SK-N-SH (cell line): ENCODE measurements at regions not wholly inside any gene's neighbourhood (a gene's known extent, or its start where the extent isn't known, plus 50 kb on each side); places are given as distances from the start of the nearest gene placed in this dataset.

Experiments
- CTCF ChIA-PET: fragments of 300-600, 350-600 bp; formaldehyde crosslinking; extraction: SDS; loops from one replicate; lab custom pipeline; 2021; lab: Yijun Ruan, JAX
- POLR2A ChIA-PET: fragments of 350-600 bp; sonication (Branson Sonifier 250); formaldehyde crosslinking; extraction: SDS; loops from one replicate; lab custom pipeline; 2020; ENCODE audit warnings: antibody characterized with exemption, inconsistent platforms; lab: Yijun Ruan, JAX
- DNase-seq: peaks from one replicate; pipeline ENCODE4 v3.0.0; 2012
- H2AFZ ChIP-seq: fragments of 200-600 bp; sonication (generic); 2 replicates; pipeline ENCODE4 v1.8.1; 2016; ENCODE audit warnings: antibody characterized with exemption, mild to moderate bottlenecking, low read depth
- H3F3A ChIP-seq: fragments of 200-600 bp; sonication (generic); replicated peaks from 2 replicates; pipeline ENCODE3; 2016; ENCODE audit warnings: antibody characterized with exemption, mild to moderate bottlenecking; ENCODE audit not compliant: insufficient read depth
- H3K27ac ChIP-seq, 2 experiments: fragments of 200-500 bp in 1 of 2; fragments of 200-600 bp in 1 of 2; sonication (Bioruptor generic) in 1 of 2; sonication (generic), shearing (Covaris generic) in 1 of 2; 2 replicates each; pipeline versions ENCODE4 v1.5.1 to v1.6.1; 2014 to 2016; ENCODE audit warnings: low read depth in 2 of 2, inconsistent platforms in 1 of 2, low read length in 1 of 2, mild to moderate bottlenecking in 1 of 2, mixed read lengths in 1 of 2
- H3K27me3 ChIP-seq: fragments of 200-600 bp; sonication (generic), shearing (Covaris generic); 2 replicates; pipeline ENCODE4 v1.6.1; 2016; ENCODE audit warnings: mixed run types; ENCODE audit not compliant: insufficient read depth
- H3K36me3 ChIP-seq, 2 experiments: fragments of 200-500 bp in 1 of 2; fragments of 200-600 bp in 1 of 2; sonication (Bioruptor generic) in 1 of 2; sonication (generic) in 1 of 2; replicated peaks in 1 of 2; 2 replicates each; pipeline versions ENCODE3 to v1.5.1; 2014 to 2016; ENCODE audit warnings: low read length in 1 of 2, mild to moderate bottlenecking in 1 of 2; ENCODE audit not compliant: insufficient read depth in 2 of 2, control insufficient read depth in 1 of 2
- H3K4me1 ChIP-seq, 2 experiments: fragments of 200-500 bp in 1 of 2; fragments of 200-600 bp in 1 of 2; sonication (Bioruptor generic) in 1 of 2; sonication (generic), shearing (Covaris generic) in 1 of 2; 2 replicates each; pipeline versions ENCODE4 v1.5.1 to v1.6.1; 2014 to 2016; ENCODE audit warnings: low read depth in 1 of 2, low read length in 1 of 2, mixed run types in 1 of 2; ENCODE audit not compliant: insufficient read depth in 2 of 2, control insufficient read depth in 1 of 2
- H3K4me2 ChIP-seq: fragments of 200-600 bp; sonication (generic), shearing (Covaris generic); 2 replicates; pipeline ENCODE4 v1.6.1; 2017; ENCODE audit warnings: mixed run types
- H3K4me3 ChIP-seq, 2 experiments: fragments of 200-500 bp in 1 of 2; fragments of 200-600 bp in 1 of 2; sonication (Bioruptor generic) in 1 of 2; sonication (generic), shearing (Covaris generic) in 1 of 2; 2 replicates each; pipeline versions ENCODE4 v1.5.1 to v1.8.1; 2014 to 2016; ENCODE audit warnings: low read depth in 2 of 2, inconsistent platforms in 1 of 2, low read length in 1 of 2, mild to moderate bottlenecking in 1 of 2, mixed read lengths in 1 of 2, moderate library complexity in 1 of 2
- H3K79me2 ChIP-seq: fragments of 200-600 bp; sonication (generic); 2 replicates; pipeline ENCODE4 v1.8.1; 2017; ENCODE audit warnings: mild to moderate bottlenecking; ENCODE audit not compliant: insufficient read depth
- H3K9ac ChIP-seq: fragments of 200-600 bp; sonication (generic); 2 replicates; pipeline ENCODE4 v1.6.1; 2017; ENCODE audit warnings: mixed run types
- H3K9me2 ChIP-seq: fragments of 200-600 bp; sonication (generic); 2 replicates; pipeline ENCODE4 v1.6.1; 2017; ENCODE audit warnings: mixed run types
- H3K9me3 ChIP-seq: fragments of 200-600 bp; sonication (generic); 2 replicates; pipeline ENCODE4 v1.6.1; 2017; ENCODE audit warnings: mixed run types, mild to moderate bottlenecking, moderate library complexity
- H4K20me1 ChIP-seq: fragments of 200-600 bp; sonication (generic); 2 replicates; pipeline ENCODE4 v1.6.1; 2017; ENCODE audit warnings: mild to moderate bottlenecking, mixed run types; ENCODE audit not compliant: insufficient read depth
- CHD2 ChIP-seq: fragments of 150-350 bp; IDR thresholded peaks from 2 replicates; pipeline ENCODE4 v1.6.1; 2018; ENCODE audit warnings: low read length; ENCODE audit not compliant: partially characterized antibody
- CTCF ChIP-seq: fragments of 200-600 bp; sonication (generic); IDR thresholded peaks from 2 replicates; pipeline ENCODE4 v1.6.1; 2017; ENCODE audit warnings: antibody characterized with exemption, mild to moderate bottlenecking, moderate library complexity
- EP300 ChIP-seq, 2 experiments: IDR thresholded peaks; 2 replicates each; pipeline versions ENCODE4 v1.4.0 to v1.6.1; 2012; ENCODE audit warnings: borderline replicate concordance in 1 of 2, low read depth in 1 of 2, low read length in 1 of 2
- FOSL2 ChIP-seq: IDR thresholded peaks from 2 replicates; pipeline ENCODE4 v1.4.0; 2012; ENCODE audit warnings: low read depth, mild to moderate bottlenecking, moderate library complexity, borderline replicate concordance
- JUND ChIP-seq: IDR thresholded peaks from 2 replicates; pipeline ENCODE4 v1.4.0; 2012
- MEF2A ChIP-seq: IDR thresholded peaks from 2 replicates; pipeline ENCODE4 v1.4.0; 2012; ENCODE audit warnings: low read depth, borderline replicate concordance
- MXI1 ChIP-seq: IDR thresholded peaks from 2 replicates; pipeline ENCODE4 v1.6.1; 2012; ENCODE audit warnings: mild to moderate bottlenecking, low read depth, low read length, improper control_type of control experiment
- NRF1 ChIP-seq: IDR thresholded peaks from 2 replicates; pipeline ENCODE4 v1.6.1; 2012; ENCODE audit warnings: low read depth, mild to moderate bottlenecking, low read length
- REST ChIP-seq: IDR thresholded peaks from 2 replicates; pipeline ENCODE4 v1.6.1; 2012; ENCODE audit warnings: mild to moderate bottlenecking, low read depth, low read length, moderate library complexity
- RFX5 ChIP-seq: IDR thresholded peaks from 2 replicates; pipeline ENCODE4 v1.6.1; 2012; ENCODE audit warnings: mild to moderate bottlenecking, improper control_type of control experiment, low read length
- RXRA ChIP-seq: IDR thresholded peaks from 2 replicates; pipeline ENCODE4 v1.4.0; 2012; ENCODE audit warnings: low read depth, mild to moderate bottlenecking, borderline replicate concordance
- TAF1 ChIP-seq: IDR thresholded peaks from 2 replicates; pipeline ENCODE4 v1.6.1; 2012; ENCODE audit warnings: low read depth, mild to moderate bottlenecking, low read length, moderate library complexity, borderline replicate concordance
- TCF12 ChIP-seq: IDR thresholded peaks from 2 replicates; pipeline ENCODE4 v1.4.0; 2012
- WGBS: methylation state at CpG from one replicate; pipeline ENCODE4 v1.1.6; 2017; ENCODE audit warnings: low lambda C conversion rate; 5-methylcytosine and 5-hydroxymethylcytosine counted together
- TF ChIP-seq, protein P1 (sequence below): IDR thresholded peaks from 2 replicates; pipeline ENCODE4 v1.4.0; 2012; ENCODE audit warnings: low read depth, borderline replicate concordance
- TF ChIP-seq, protein P2 (sequence below): fragments of 150-350 bp; IDR thresholded peaks from 2 replicates; pipeline ENCODE4 v1.6.1; 2017; ENCODE audit warnings: antibody characterized with exemption, low read length, low read depth, borderline replicate concordance

DNA sequence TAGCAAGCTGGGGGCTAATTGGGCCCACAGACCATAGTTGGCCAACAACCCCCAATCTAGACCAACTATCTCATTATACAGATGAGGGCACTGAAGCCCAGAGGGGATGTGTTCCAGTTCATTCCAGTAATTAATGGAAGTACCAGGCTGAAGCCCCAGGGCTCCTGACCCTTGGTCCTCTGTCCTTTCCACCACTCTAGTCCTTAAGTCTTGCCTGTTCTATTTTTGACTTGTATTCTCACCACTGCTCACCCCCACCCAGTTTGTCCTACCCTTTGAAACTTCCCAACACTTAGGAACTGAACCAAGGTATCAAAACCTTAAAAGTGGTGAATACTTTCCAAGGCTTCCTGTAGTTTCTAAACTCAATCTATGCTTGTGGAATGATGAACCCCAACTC, 407.4 kb downstream of the ENC1 start:
- H3K9me3 ChIP-seq, result no peaks in the 10 kb centered on the region
- DNase-seq, result no peak
- H3K27me3 ChIP-seq, result no peaks in the 10 kb centered on the region
- ChIA-PET CTCF (no interaction called here), POLR2A (no interaction called here)
- H3F3A ChIP-seq, result peaks cover 14% of the 10 kb centered on the region
- no peak for TF ChIP-seq RXRA
- TF ChIP-seq, protein P1, sequence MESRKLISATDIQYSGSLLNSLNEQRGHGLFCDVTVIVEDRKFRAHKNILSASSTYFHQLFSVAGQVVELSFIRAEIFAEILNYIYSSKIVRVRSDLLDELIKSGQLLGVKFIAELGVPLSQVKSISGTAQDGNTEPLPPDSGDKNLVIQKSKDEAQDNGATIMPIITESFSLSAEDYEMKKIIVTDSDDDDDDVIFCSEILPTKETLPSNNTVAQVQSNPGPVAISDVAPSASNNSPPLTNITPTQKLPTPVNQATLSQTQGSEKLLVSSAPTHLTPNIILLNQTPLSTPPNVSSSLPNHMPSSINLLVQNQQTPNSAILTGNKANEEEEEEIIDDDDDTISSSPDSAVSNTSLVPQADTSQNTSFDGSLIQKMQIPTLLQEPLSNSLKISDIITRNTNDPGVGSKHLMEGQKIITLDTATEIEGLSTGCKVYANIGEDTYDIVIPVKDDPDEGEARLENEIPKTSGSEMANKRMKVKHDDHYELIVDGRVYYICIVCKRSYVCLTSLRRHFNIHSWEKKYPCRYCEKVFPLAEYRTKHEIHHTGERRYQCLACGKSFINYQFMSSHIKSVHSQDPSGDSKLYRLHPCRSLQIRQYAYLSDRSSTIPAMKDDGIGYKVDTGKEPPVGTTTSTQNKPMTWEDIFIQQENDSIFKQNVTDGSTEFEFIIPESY, result no peak
- TF ChIP-seq RFX5, result no peak
- no peak for TF ChIP-seq EP300 (IDR thresholded peaks at IDR 0.05; ENCODE audit: borderline replicate concordance in 1 of 2, low read depth in 1 of 2, low read length in 1 of 2)
- TF ChIP-seq CTCF, result no peak
- no peak for TF ChIP-seq TAF1
- TF ChIP-seq JUND, result no peak
- no peak for TF ChIP-seq REST
- no peak for TF ChIP-seq TCF12
- TF ChIP-seq NRF1, result no peak
- no peak overlapping the region for H3K4me3 ChIP-seq
- peaks cover 0 to 16% of the 10 kb centered on the region in 2 experiments; a peak in 2 of 4 replicates for H3K4me1 ChIP-seq
- H2AFZ ChIP-seq, result no peak overlapping the region
- no peaks in the 10 kb centered on the region for H3K36me3 ChIP-seq
- peak overlapping the region; percentile 12; the same call in 1 of the 2 replicates for H3K4me2 ChIP-seq
- no peak overlapping the region for H3K9ac ChIP-seq
- H3K79me2 ChIP-seq, result no peaks in the 10 kb centered on the region
- H4K20me1 ChIP-seq, result no peaks in the 10 kb centered on the region
- no peaks in the 10 kb centered on the region for H3K9me2 ChIP-seq
- peak overlapping the region in 1 of 2 experiments; percentile 79; a peak in 2 of 4 replicates for H3K27ac ChIP-seq

- POLR2A ChIA-PET, result no interaction called here
- 90% methylated on average over 2 of the region's 2 CpGs for WGBS
- Histone ChIP-seq H3F3A (peaks cover 14% of the 10 kb centered on the region), H3K27ac (peak overlapping the region in 1 of 2 experiments; percentile 79; a peak in 2 of 4 replicates), H3K79me2 (no peaks in the 10 kb centered on the region), H3K4me2 (peak overlapping the region; percentile 12; the same call in 1 of the 2 replicates), H3K36me3 (no peaks in the 10 kb centered on the region), H3K9ac (no peak overlapping the region), H3K4me3 (no peak overlapping the region), H3K27me3 (no peaks in the 10 kb centered on the region), H3K9me2 (no peaks in the 10 kb centered on the region), H2AFZ (no peak overlapping the region), H3K4me1 (peaks cover 0 to 16% of the 10 kb centered on the region in 2 experiments; a peak in 2 of 4 replicates), H4K20me1 (no peaks in the 10 kb centered on the region), H3K9me3 (no peaks in the 10 kb centered on the region)
- CTCF ChIA-PET, result no interaction called here
- DNase-seq, result no peak
- TF ChIP-seq MXI1 (no peak), JUND (0 out of 2 replicates have a peak, but pooled peaks have one; percentile 25), TCF12 (peak; percentile 40), CHD2 (no peak), RFX5 (no peak), EP300 (IDR thresholded peaks at IDR 0.05; ENCODE audit: borderline replicate concordance in 1 of 2, low read depth in 1 of 2, low read length in 1 of 2) (no peak), NRF1 (no peak), MEF2A (no peak), TAF1 (no peak), FOSL2 (peak; percentile 42; the same call in 1 of the 2 replicates)
- TF ChIP-seq, protein P2, sequence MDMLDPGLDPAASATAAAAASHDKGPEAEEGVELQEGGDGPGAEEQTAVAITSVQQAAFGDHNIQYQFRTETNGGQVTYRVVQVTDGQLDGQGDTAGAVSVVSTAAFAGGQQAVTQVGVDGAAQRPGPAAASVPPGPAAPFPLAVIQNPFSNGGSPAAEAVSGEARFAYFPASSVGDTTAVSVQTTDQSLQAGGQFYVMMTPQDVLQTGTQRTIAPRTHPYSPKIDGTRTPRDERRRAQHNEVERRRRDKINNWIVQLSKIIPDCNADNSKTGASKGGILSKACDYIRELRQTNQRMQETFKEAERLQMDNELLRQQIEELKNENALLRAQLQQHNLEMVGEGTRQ, result no peak
- TF ChIP-seq, protein P1, result no peak
Measured at GRCh38 chr5:74232276-74232675, 408.3 kb downstream of the ENC1 start.
